ENCODE measurements at regions not wholly inside any gene's neighbourhood (a gene's known extent, or its start where the extent isn't known, plus 50 kb on each side); places are given as distances from the start of the nearest gene placed in this dataset.

GRCh38 chr7:35424440-35424839, 170.5 kb upstream of the TBX20 start:
- Mint-ChIP-seq H3K36me3 (peaks cover 4% of the 10 kb centered on the region), H3K27me3 (ENCODE audit: insufficient read depth, low read depth) (peaks cover 3% of the 10 kb centered on the region), H3K4me3 (no peak overlapping the region), H3K27ac (no peak overlapping the region), H3K4me1 (peaks cover 2% of the 10 kb centered on the region), H3K9me3 (peaks cover 18% of the 10 kb centered on the region)
- Histone ChIP-seq H3K27me3 (peaks cover 37% of the 10 kb centered on the region), H3K9me3 (ENCODE audit: low read depth) (no peaks in the 10 kb centered on the region), H3K79me2 (ENCODE audit: low read depth) (no peaks in the 10 kb centered on the region), H3F3A (ENCODE audit: low read depth) (no peaks in the 10 kb centered on the region), H2AFZ (replicated peaks) (no peak overlapping the region), H3K36me3 (no peaks in the 10 kb centered on the region), H3K4me2 (no peak overlapping the region), H3K27ac (no peak overlapping the region), H3K4me1 (no peaks in the 10 kb centered on the region), H3K4me3 (no peak overlapping the region), H3K9ac (no peak overlapping the region), H4K20me1 (ENCODE audit: low read depth) (no peaks in the 10 kb centered on the region)
- DNase-seq (ENCODE audit: low spot score), result no peak
- TF ChIP-seq CTCF (IDR thresholded peaks at IDR 0.05) (no peak), EZH2phosphoT487 (IDR thresholded peaks at IDR 0.05) (no peak), EZH2 (IDR thresholded peaks at IDR 0.05) (no peak)

- Mint-ChIP-seq H3K27ac (no peak overlapping the region), H3K4me3 (no peak overlapping the region)
These were observed 168.8 kb upstream of the TBX20 start for GRCh38 chr7:35422715-35423114.

GRCh38 chr7:35420656-35421055, 166.8 kb upstream of the TBX20 start:
- no peaks in the 10 kb centered on the region for H3K79me2 ChIP-seq (ENCODE audit: low read depth)
- no peaks in the 10 kb centered on the region for H3K36me3 ChIP-seq
- no peak overlapping the region for H3K4me2 ChIP-seq
- H3F3A ChIP-seq (ENCODE audit: low read depth), result no peaks in the 10 kb centered on the region
- no peaks in the 10 kb centered on the region for H4K20me1 ChIP-seq (ENCODE audit: low read depth)
- no peaks in the 10 kb centered on the region for H3K9me3 ChIP-seq (ENCODE audit: low read depth)
- no peaks in the 10 kb centered on the region for H3K36me3 Mint-ChIP-seq
- no peak overlapping the region for H3K4me3 Mint-ChIP-seq
- no peak for DNase-seq (ENCODE audit: low spot score)
- H3K4me1 ChIP-seq, result no peaks in the 10 kb centered on the region
- H2AFZ ChIP-seq (replicated peaks), result no peak overlapping the region
- H3K4me1 Mint-ChIP-seq, result peaks cover 14% of the 10 kb centered on the region
- no peak overlapping the region for H3K27ac ChIP-seq
- H3K9me3 Mint-ChIP-seq, result no peaks in the 10 kb centered on the region
- H3K27ac Mint-ChIP-seq, result no peak overlapping the region
- TF ChIP-seq EZH2phosphoT487 (IDR thresholded peaks at IDR 0.05) (no peak), CTCF (IDR thresholded peaks at IDR 0.05) (no peak), EZH2 (IDR thresholded peaks at IDR 0.05) (no peak)
- no peak overlapping the region for H3K9ac ChIP-seq
- H3K4me3 ChIP-seq, result no peak overlapping the region
- H3K27me3 ChIP-seq, result peaks cover 70% of the 10 kb centered on the region
- peaks cover 3% of the 10 kb centered on the region for H3K27me3 Mint-ChIP-seq (ENCODE audit: insufficient read depth, low read depth)

More at GRCh38 chr7:35422715-35423114, 168.8 kb upstream of the TBX20 start:
- H3K4me1 Mint-ChIP-seq, result peaks cover 14% of the 10 kb centered on the region
- H3K36me3 Mint-ChIP-seq, result no peaks in the 10 kb centered on the region
- TF ChIP-seq EZH2phosphoT487 (IDR thresholded peaks at IDR 0.05), result no peak
- TF ChIP-seq EZH2 (IDR thresholded peaks at IDR 0.05), result no peak
- H3K27ac ChIP-seq, result no peak overlapping the region
- no peak for DNase-seq (ENCODE audit: low spot score)
- H3K9me3 ChIP-seq (ENCODE audit: low read depth), result no peaks in the 10 kb centered on the region
- H3K4me1 ChIP-seq, result no peaks in the 10 kb centered on the region
- no peaks in the 10 kb centered on the region for H3F3A ChIP-seq (ENCODE audit: low read depth)
- H3K27me3 Mint-ChIP-seq (ENCODE audit: insufficient read depth, low read depth), result peaks cover 3% of the 10 kb centered on the region
- H4K20me1 ChIP-seq (ENCODE audit: low read depth), result no peaks in the 10 kb centered on the region
- no peak overlapping the region for H3K4me3 ChIP-seq
- H3K79me2 ChIP-seq (ENCODE audit: low read depth), result no peaks in the 10 kb centered on the region
- H3K36me3 ChIP-seq, result no peaks in the 10 kb centered on the region
- H3K9ac ChIP-seq, result no peak overlapping the region
- H3K27me3 ChIP-seq, result peaks cover 53% of the 10 kb centered on the region
- H3K9me3 Mint-ChIP-seq, result peaks cover 5% of the 10 kb centered on the region
- no peak overlapping the region for H2AFZ ChIP-seq (replicated peaks)
- H3K4me2 ChIP-seq, result no peak overlapping the region

GRCh38 chr7:35419391-35419755, 165.5 kb upstream of the TBX20 start:
- H3K4me3 ChIP-seq, result no peak overlapping the region
- peaks cover 76% of the 10 kb centered on the region for H3K27me3 ChIP-seq
- no peak overlapping the region for H3K4me2 ChIP-seq
- H3K4me3 Mint-ChIP-seq, result no peak overlapping the region
- no peaks in the 10 kb centered on the region for H3K9me3 ChIP-seq (ENCODE audit: low read depth)
- H3F3A ChIP-seq (ENCODE audit: low read depth), result no peaks in the 10 kb centered on the region
- H3K9ac ChIP-seq, result no peak overlapping the region
- peaks cover 14% of the 10 kb centered on the region for H3K4me1 Mint-ChIP-seq
- peaks cover 8% of the 10 kb centered on the region for H3K27me3 Mint-ChIP-seq (ENCODE audit: insufficient read depth, low read depth)
- H3K79me2 ChIP-seq (ENCODE audit: low read depth), result no peaks in the 10 kb centered on the region
- no peak for TF ChIP-seq EZH2 (IDR thresholded peaks at IDR 0.05)
- TF ChIP-seq CTCF (IDR thresholded peaks at IDR 0.05), result no peak
- TF ChIP-seq EZH2phosphoT487 (IDR thresholded peaks at IDR 0.05), result no peak
- no peaks in the 10 kb centered on the region for H4K20me1 ChIP-seq (ENCODE audit: low read depth)
- DNase-seq (ENCODE audit: low spot score), result no peak
- H2AFZ ChIP-seq (replicated peaks), result no peak overlapping the region
- no peak overlapping the region for H3K27ac ChIP-seq
- H3K9me3 Mint-ChIP-seq, result no peaks in the 10 kb centered on the region
- H3K4me1 ChIP-seq, result no peaks in the 10 kb centered on the region
- H3K36me3 Mint-ChIP-seq, result no peaks in the 10 kb centered on the region
- no peaks in the 10 kb centered on the region for H3K36me3 ChIP-seq
- H3K27ac Mint-ChIP-seq, result no peak overlapping the region

All from neural progenitor cell (in vitro differentiated cells).